DMS 273 treated with DMSO at 0.1 percent for 48 hours (cell line): ENCODE measurements at regions not wholly inside any gene's neighbourhood (a gene's known extent, or its start where the extent isn't known, plus 50 kb on each side); places are given as distances from the start of the nearest gene placed in this dataset.
A peak's percentile ranks its signal among the peaks of the same experiment; 100 is the strongest.

Source experiments
- DNase-seq: peaks from one replicate; lab custom pipeline; 2025; lab: John Stamatoyannopoulos, UW

DNA sequence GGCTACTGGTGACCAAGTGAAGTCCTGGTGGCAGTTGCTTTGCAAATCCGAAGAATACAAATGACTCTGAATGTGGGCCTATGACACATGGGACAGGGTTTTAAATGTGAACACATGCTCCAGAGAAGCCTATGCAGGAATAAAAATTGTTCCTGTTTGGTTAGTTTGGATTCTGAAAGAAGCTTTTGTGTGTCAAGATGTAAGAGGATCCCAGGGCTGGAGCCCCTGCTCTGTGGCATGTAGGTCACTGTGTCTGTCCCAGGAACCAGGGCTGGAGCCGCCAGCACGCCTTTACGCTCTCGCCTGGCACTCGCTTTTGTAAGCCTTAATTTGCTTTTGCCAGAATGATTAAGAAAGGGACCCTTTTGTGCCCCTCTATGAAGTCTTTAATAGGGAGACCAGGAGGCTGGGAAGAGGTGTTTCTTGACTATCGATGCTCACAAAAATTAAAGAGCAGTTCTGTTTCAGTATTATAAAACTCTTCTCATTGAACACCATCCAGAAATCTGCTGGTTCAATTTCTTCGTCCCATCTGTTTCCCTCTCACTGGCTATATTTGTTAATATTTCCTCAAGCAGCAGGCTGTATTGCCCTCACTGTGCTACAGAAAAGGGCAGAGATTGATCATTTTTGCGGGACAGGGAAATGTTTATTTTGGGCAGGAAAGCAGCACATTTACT, 532.7 kb upstream of the POU3F3 start:
- no peak for DNase-seq

GRCh38 chr2:104321796-104322349, 532.0 kb upstream of the POU3F3 start:
- no peak for DNase-seq

- peak; percentile 26 for DNase-seq
These were observed 521.2 kb upstream of the POU3F3 start for GRCh38 chr2:104332731-104333130.

GRCh38 chr2:104337869-104338268, 516.0 kb upstream of the POU3F3 start:
- DNase-seq: no peak

- DNase-seq: no peak
These were observed 513.8 kb upstream of the POU3F3 start for GRCh38 chr2:104340162-104340561.

- no peak for DNase-seq
These were observed 512.8 kb upstream of the POU3F3 start for GRCh38 chr2:104340879-104341828.

DNA sequence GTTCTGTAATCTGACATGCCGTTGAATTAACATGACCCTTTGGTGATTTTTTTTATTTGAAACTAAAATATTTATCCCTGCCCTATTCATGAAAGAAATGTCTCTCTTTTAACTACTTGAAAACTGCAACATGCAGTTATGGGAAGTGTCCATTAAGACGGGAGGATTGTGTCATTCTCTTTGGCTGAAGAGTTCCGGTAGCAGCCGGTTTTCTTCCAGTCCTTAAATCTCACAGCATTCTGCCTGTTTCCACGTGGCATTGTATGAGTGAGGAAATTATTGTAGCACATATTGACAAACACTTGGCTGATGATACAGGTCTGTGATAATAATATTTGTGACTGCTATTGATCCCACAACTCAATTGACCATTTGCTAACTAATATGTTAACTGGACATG, 509.6 kb upstream of the POU3F3 start:
- no peak for DNase-seq

DNA sequence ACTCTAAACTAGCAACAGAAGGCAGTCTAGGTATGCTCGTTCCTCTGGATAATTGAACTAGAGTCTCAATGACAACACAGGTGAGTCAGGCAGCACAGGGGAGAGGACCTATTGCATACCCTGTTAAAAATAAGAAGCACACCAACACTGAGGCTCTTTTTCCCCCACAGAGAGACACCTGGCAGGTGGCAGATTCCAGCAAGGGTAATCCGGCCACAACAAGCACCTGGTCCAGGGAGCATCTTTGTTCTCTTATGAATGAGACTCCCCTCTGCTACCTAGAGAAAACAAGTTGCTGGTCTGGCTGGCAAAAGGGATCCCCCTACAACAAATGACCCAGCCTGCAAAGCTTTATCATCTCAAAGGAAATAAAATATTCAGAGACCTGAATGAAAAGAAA, 508.9 kb upstream of the POU3F3 start:
- no peak for DNase-seq

GRCh38 chr2:104358122-104358521, 495.8 kb upstream of the POU3F3 start:
- no peak for DNase-seq

GRCh38 chr2:104361414-104361813, 492.5 kb upstream of the POU3F3 start:
- DNase-seq: no peak

GRCh38 chr2:104368089-104368488, 485.8 kb upstream of the POU3F3 start:
- no peak for DNase-seq

DNA sequence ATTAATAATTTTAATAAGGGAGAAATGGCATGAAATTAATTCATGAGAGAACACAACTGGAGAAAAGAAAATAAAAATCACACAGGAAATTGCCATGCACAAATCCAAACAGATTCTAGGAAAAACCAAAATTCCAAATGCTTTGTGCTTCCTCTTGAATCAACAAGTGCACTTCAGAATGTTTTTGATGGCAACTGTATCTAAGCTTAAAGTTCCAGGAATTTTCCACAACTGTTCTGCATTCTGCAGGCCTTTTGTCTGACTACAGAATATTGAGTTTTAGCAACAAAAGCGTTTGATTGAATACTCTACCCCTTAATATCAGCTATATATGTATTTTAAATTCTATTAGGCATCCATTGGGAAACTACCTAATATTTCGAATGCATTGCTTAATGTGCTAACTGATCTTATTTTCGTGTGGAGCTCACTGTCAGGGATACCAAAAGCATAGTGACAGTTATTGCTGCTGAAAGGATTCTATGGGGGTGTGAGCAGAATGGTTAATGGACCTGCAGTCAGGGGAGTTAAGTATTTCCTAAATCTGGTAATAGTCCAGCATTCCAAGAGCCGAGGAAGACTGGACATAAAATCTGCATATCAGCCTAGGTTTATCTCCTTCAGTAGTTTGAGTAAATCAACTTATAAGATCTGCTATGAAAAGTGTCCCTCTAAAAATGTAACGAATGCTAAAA, 482.7 kb upstream of the POU3F3 start:
- DNase-seq: no peak

- DNase-seq: no peak
These were observed 478.7 kb upstream of the POU3F3 start for GRCh38 chr2:104375206-104375605.

- DNase-seq: peak; percentile 8
These were observed 475.0 kb upstream of the POU3F3 start for GRCh38 chr2:104378853-104379374.

GRCh38 chr2:104384961-104385360, 469.0 kb upstream of the POU3F3 start:
- DNase-seq: no peak

DNA sequence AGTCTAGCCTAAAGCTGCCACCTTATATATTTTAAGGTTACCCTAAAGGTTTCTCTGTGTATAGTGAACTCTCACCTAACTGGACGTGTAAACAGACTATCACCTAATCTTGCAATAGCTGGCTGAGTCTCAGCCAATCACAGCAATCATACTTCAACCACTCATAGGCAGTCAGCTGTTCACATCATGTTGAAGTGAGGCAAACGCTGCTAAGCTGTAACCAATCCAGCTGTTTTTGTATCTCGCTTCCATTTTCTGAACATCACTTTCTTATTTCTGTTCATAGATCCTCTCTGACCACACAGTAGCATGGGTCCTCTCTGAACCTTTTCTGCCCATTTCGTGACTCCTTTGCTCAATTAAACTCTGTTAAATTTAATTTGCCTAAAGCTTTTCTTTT, 468.2 kb upstream of the POU3F3 start:
- no peak for DNase-seq

- DNase-seq: no peak
These were observed 465.6 kb upstream of the POU3F3 start for GRCh38 chr2:104388296-104388695.

- DNase-seq: no peak
These were observed 451.1 kb upstream of the POU3F3 start for GRCh38 chr2:104402825-104403224.

GRCh38 chr2:104404526-104404925, 449.4 kb upstream of the POU3F3 start:
- no peak for DNase-seq

- DNase-seq: no peak
These were observed 448.3 kb upstream of the POU3F3 start for GRCh38 chr2:104405623-104406022.

DNA sequence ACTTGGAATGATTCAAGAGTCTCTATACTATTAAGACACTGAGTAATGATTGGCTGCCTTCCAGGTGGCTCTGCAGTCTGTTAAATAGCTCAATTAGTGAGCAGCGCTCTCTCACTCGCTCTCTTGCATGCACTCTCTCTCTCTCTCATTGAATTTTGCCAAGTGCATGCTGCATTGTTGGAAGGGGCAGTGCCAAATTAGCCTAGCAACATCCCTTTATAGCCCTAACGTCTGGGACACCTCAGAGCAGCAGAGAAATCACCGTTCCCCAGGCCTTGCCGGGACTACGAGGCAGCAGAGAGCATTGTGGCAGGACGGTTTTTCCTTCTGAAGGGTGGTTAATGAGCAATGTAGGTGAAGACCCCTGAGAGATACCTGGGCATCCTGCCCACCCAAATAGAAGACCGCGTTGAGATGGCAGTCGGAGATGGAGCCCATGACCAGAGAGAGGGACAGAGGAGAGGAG, 447.6 kb upstream of the POU3F3 start:
- peak; percentile 74 for DNase-seq

GRCh38 chr2:104407641-104408040, 446.3 kb upstream of the POU3F3 start:
- no peak for DNase-seq
